ENCODE measurements at regions not wholly inside any gene's neighbourhood (a gene's known extent, or its start where the extent isn't known, plus 50 kb on each side); places are given as distances from the start of the nearest gene placed in this dataset.

DNA sequence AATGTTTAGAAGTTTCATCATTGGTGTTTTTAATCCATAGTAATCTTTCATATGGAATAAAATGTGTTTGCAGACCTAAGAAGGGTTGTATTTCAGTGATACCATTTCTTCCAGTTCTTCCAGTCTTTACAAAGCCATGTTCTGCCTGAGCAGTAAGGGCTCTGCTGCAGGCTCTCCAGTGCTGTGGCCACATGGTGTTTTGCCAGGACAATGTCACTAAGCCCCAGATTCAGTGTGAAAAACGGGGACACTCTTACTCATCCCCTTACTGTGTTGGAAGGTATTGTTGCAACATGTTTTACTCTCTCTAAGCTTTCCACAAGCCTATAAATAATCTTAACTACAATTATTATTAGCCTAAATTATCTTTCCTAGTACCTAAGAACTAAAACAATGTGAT is 481.4 kb upstream of the CDH7 start:
- no peak overlapping the region for H3K4ac ChIP-seq (ENCODE audit: low read depth, low read length)
- no peak overlapping the region for H3K27ac Mint-ChIP-seq
- no peaks in the 10 kb centered on the region for H3K23me2 ChIP-seq (ENCODE audit: insufficient read length, low read depth, low read length, poor library complexity, severe bottlenecking)
- H3K23ac ChIP-seq (ENCODE audit: insufficient read length, low read depth, low read length): no peak overlapping the region
- H4K20me1 ChIP-seq (ENCODE audit: control insufficient read depth, insufficient read depth, insufficient read length): no peaks in the 10 kb centered on the region
- H2AK5ac ChIP-seq (ENCODE audit: insufficient read length, low read length): no peak overlapping the region
- H3K27ac ChIP-seq (ENCODE audit: insufficient read length, low read depth, low read length): no peak overlapping the region
- no peak for DNase-seq
- no peak overlapping the region for H3K4me2 ChIP-seq (ENCODE audit: insufficient read depth, insufficient read length, low read length)
- H2BK12ac ChIP-seq (ENCODE audit: insufficient read length, low read depth, low read length): no peak overlapping the region
- no peak overlapping the region for H3K14ac ChIP-seq (ENCODE audit: insufficient read depth, low read length)
- H3K4me1 ChIP-seq (ENCODE audit: insufficient read depth, low read length): no peaks in the 10 kb centered on the region
- H3K4me1 Mint-ChIP-seq: no peaks in the 10 kb centered on the region
- H4K91ac ChIP-seq (ENCODE audit: insufficient read length, low read depth, low read length): no peak overlapping the region
- H3K27me3 Mint-ChIP-seq (ENCODE audit: low read depth): no peaks in the 10 kb centered on the region
- no peak overlapping the region for H2AFZ ChIP-seq (ENCODE audit: low read length)
- no peak overlapping the region for H3K9ac ChIP-seq (ENCODE audit: extremely low read depth, insufficient read length, low read length)
- H3K9me3 ChIP-seq (ENCODE audit: control insufficient read depth, low read depth, low read length): no peaks in the 10 kb centered on the region
- no peak overlapping the region for H2BK5ac ChIP-seq (ENCODE audit: insufficient read length, low read length)
- no peaks in the 10 kb centered on the region for H3K79me2 ChIP-seq (ENCODE audit: insufficient read depth, low read length)
- TF ChIP-seq, protein P1, sequence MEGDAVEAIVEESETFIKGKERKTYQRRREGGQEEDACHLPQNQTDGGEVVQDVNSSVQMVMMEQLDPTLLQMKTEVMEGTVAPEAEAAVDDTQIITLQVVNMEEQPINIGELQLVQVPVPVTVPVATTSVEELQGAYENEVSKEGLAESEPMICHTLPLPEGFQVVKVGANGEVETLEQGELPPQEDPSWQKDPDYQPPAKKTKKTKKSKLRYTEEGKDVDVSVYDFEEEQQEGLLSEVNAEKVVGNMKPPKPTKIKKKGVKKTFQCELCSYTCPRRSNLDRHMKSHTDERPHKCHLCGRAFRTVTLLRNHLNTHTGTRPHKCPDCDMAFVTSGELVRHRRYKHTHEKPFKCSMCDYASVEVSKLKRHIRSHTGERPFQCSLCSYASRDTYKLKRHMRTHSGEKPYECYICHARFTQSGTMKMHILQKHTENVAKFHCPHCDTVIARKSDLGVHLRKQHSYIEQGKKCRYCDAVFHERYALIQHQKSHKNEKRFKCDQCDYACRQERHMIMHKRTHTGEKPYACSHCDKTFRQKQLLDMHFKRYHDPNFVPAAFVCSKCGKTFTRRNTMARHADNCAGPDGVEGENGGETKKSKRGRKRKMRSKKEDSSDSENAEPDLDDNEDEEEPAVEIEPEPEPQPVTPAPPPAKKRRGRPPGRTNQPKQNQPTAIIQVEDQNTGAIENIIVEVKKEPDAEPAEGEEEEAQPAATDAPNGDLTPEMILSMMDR (conservative IDR thresholded peaks at IDR 0.05): no peak
- no peak overlapping the region for H2BK120ac ChIP-seq (ENCODE audit: low read depth, low read length, poor library complexity, severe bottlenecking)
- no peaks in the 10 kb centered on the region for H3K36me3 Mint-ChIP-seq (ENCODE audit: insufficient read depth in 1 of 3, low read depth in 3 of 3)
- no peak overlapping the region for H3T11ph ChIP-seq (ENCODE audit: low read length)
- H3K27me3 ChIP-seq (ENCODE audit: insufficient read depth, low read length): no peaks in the 10 kb centered on the region
- no CpG with 5 or more reads among the region's 1 CpG for WGBS (ENCODE audit: extremely low coverage, insufficient read length, low lambda C conversion rate)
- H3K79me1 ChIP-seq (ENCODE audit: insufficient read depth, low read depth, low read length, poor library complexity, severe bottlenecking): no peaks in the 10 kb centered on the region
- H3K4me3 Mint-ChIP-seq: no peak overlapping the region
- H4K5ac ChIP-seq (ENCODE audit: insufficient read length, low read depth, low read length): no peak overlapping the region
- no peak overlapping the region for H2BK20ac ChIP-seq (ENCODE audit: low read depth, low read length, poor library complexity, severe bottlenecking)
- no peak overlapping the region for H3K18ac ChIP-seq (ENCODE audit: insufficient read length, low read depth, low read length)
- no peak overlapping the region for H4K8ac ChIP-seq (replicated peaks; ENCODE audit: insufficient read length, low read depth, low read length)
- no peak overlapping the region for H3K56ac ChIP-seq (ENCODE audit: insufficient read length, low read depth, low read length)
- no peak overlapping the region for H2BK15ac ChIP-seq (ENCODE audit: low read depth, low read length)
- no peaks in the 10 kb centered on the region for H3K9me3 Mint-ChIP-seq
